Common myeloid progenitor, CD34-positive (primary cell): ENCODE measurements at regions not wholly inside any gene's neighbourhood (a gene's known extent, or its start where the extent isn't known, plus 50 kb on each side); places are given as distances from the start of the nearest gene placed in this dataset.
A peak's percentile ranks its signal among the peaks of the same experiment; 100 is the strongest.

Source experiments
- CTCF ChIA-PET: fragments of 350-600 bp; sonication (Branson Sonifier 250); formaldehyde crosslinking; loops from one replicate; lab custom pipeline; 2021; ENCODE audit warnings: antibody characterized with exemption; lab: Charles Lee
- POLR2A ChIA-PET: fragments of 350-600 bp; sonication (Branson Sonifier 250); formaldehyde crosslinking; loops from one replicate; lab custom pipeline; 2021; ENCODE audit warnings: antibody characterized with exemption; lab: Charles Lee
- DNase-seq, 3 donors: peaks; one replicate each; pipeline versions ENCODE4 v3.0.0 to v3.0.0-alpha.2; 2013
- H3K27ac ChIP-seq, 2 experiments: 1 replicate in 1 of 2; 2 replicates in 1 of 2; pipeline ENCODE4 v1.7.0; 2013; ENCODE audit warnings: inconsistent platforms in 2 of 2, low read length in 2 of 2, mild to moderate bottlenecking in 2 of 2, low read depth in 1 of 2, moderate library complexity in 1 of 2; ENCODE audit not compliant: severe bottlenecking in 2 of 2, insufficient read depth in 1 of 2, poor library complexity in 1 of 2
- H3K27me3 ChIP-seq, 5 experiments: replicated peaks in 2 of 5; 1 replicate in 3 of 5; 2 replicates in 2 of 5; pipeline versions ENCODE4 v1.6.1 to v1.7.0; 2013; ENCODE audit warnings: low read length in 4 of 5, mild to moderate bottlenecking in 2 of 5, moderate library complexity in 2 of 5, inconsistent platforms in 1 of 5; ENCODE audit not compliant: insufficient read depth in 5 of 5, control insufficient read depth in 4 of 5
- H3K36me3 ChIP-seq, 4 experiments: 1 replicate in 2 of 4; 2 replicates in 2 of 4; pipeline versions ENCODE4 v1.6.1 to v1.7.0; 2013; ENCODE audit warnings: low read length in 3 of 4, control low read depth in 1 of 4, mild to moderate bottlenecking in 1 of 4; ENCODE audit not compliant: control insufficient read depth in 4 of 4, insufficient read depth in 4 of 4
- H3K4me1 ChIP-seq, 4 experiments: 1 replicate in 3 of 4; 2 replicates in 1 of 4; pipeline versions ENCODE4 v1.6.1 to v1.7.1; 2013; ENCODE audit warnings: low read length in 3 of 4, mild to moderate bottlenecking in 3 of 4, control low read depth in 1 of 4, inconsistent platforms in 1 of 4, moderate library complexity in 1 of 4; ENCODE audit not compliant: control insufficient read depth in 4 of 4, insufficient read depth in 4 of 4; ENCODE audit errors: control extremely low read depth in 1 of 4
- H3K4me3 ChIP-seq, 7 experiments: 1 replicate in 4 of 7; 2 replicates in 3 of 7; pipeline versions ENCODE4 v1.5.1 to v1.7.0; 2013; ENCODE audit warnings: mild to moderate bottlenecking in 7 of 7, low read length in 6 of 7, moderate library complexity in 6 of 7, inconsistent platforms in 2 of 7, low read depth in 2 of 7, control low read depth in 1 of 7; ENCODE audit not compliant: insufficient read depth in 4 of 7, control insufficient read depth in 1 of 7; ENCODE audit errors: extremely low read depth in 1 of 7
- H3K9me3 ChIP-seq, 5 experiments: 1 replicate in 4 of 5; 2 replicates in 1 of 5; pipeline versions ENCODE4 v1.6.1 to v1.7.1; 2013; ENCODE audit warnings: low read length in 4 of 5, mild to moderate bottlenecking in 2 of 5, inconsistent platforms in 1 of 5, low read depth in 1 of 5, moderate library complexity in 1 of 5; ENCODE audit not compliant: control insufficient read depth in 4 of 5, insufficient read depth in 2 of 5; ENCODE audit errors: control extremely low read depth in 1 of 5
- WGBS: methylation state at CpG from one replicate; pipeline ENCODE4 v1.1.5; 2013; ENCODE audit not compliant: insufficient coverage; 5-methylcytosine and 5-hydroxymethylcytosine counted together

- WGBS = 100% methylated on average over 1 of the region's 3 CpGs
- CTCF ChIA-PET = no interaction called here
Observed at GRCh38 chr3:40908612-40909011, 290.7 kb upstream of the CTNNB1 start.

GRCh38 chr3:40911264-40911663 is 288.0 kb upstream of the CTNNB1 start:
- Histone ChIP-seq H3K9me3 (no peaks in the 10 kb centered on the region), H3K4me1 (no peaks in the 10 kb centered on the region), H3K36me3 (no peaks in the 10 kb centered on the region), H3K27me3 (no peaks in the 10 kb centered on the region), H3K4me3 (no peak overlapping the region), H3K27ac (no peak overlapping the region)
- ChIA-PET POLR2A (no interaction called here), CTCF (interaction anchor here (0.9 to 1.5 kb wide), 2 partner anchors 18 to 71 kb away, joined by 3 to 4 read pairs; no protein-coding TSS in a partner anchor)
- 83% methylated on average over 1 of the region's 2 CpGs for WGBS
- peak; percentile 5 to 30 (median 26) for DNase-seq

More at GRCh38 chr3:40908612-40909011, 290.7 kb upstream of the CTNNB1 start:
- POLR2A ChIA-PET = no interaction called here
- H3K27me3 ChIP-seq = no peaks in the 10 kb centered on the region
- no peak for DNase-seq
- no peaks in the 10 kb centered on the region for H3K9me3 ChIP-seq
- no peak overlapping the region for H3K4me3 ChIP-seq
- no peaks in the 10 kb centered on the region for H3K36me3 ChIP-seq
- H3K27ac ChIP-seq = no peak overlapping the region
- H3K4me1 ChIP-seq = no peaks in the 10 kb centered on the region

GRCh38 chr3:40911928-40912327 is 287.4 kb upstream of the CTNNB1 start:
- Histone ChIP-seq H3K9me3 (no peaks in the 10 kb centered on the region), H3K4me1 (no peaks in the 10 kb centered on the region), H3K4me3 (no peak overlapping the region), H3K27me3 (no peaks in the 10 kb centered on the region), H3K27ac (no peak overlapping the region), H3K36me3 (no peaks in the 10 kb centered on the region)
- POLR2A ChIA-PET = interaction anchor here (0.7 kb wide), 1 partner anchor 64 kb away, joined by 3 read pairs; no protein-coding TSS in a partner anchor
- WGBS = no CpG with 5 or more reads among the region's 1 CpG
- DNase-seq = no peak
- CTCF ChIA-PET = interaction anchor here (0.9 to 1.5 kb wide), 2 partner anchors 17 to 71 kb away, joined by 3 to 4 read pairs; no protein-coding TSS in a partner anchor

- H3K27me3 ChIP-seq = no peaks in the 10 kb centered on the region
- no peaks in the 10 kb centered on the region for H3K9me3 ChIP-seq
- H3K36me3 ChIP-seq = no peaks in the 10 kb centered on the region
- POLR2A ChIA-PET = interaction anchor here (0.7 kb wide), 1 partner anchor 63 kb away, joined by 3 read pairs; no protein-coding TSS in a partner anchor
- no peak for DNase-seq
- 100% methylated on average over 3 of the region's 4 CpGs for WGBS
- H3K4me3 ChIP-seq = no peak overlapping the region
- no peak overlapping the region for H3K27ac ChIP-seq
- no peaks in the 10 kb centered on the region for H3K4me1 ChIP-seq
- CTCF ChIA-PET = interaction anchor here (1.5 kb wide), 1 partner anchor 17 kb away, joined by 4 read pairs; no protein-coding TSS in a partner anchor
Observed at GRCh38 chr3:40912461-40912860, 286.8 kb upstream of the CTNNB1 start.

GRCh38 chr3:40913192-40913591 is 286.1 kb upstream of the CTNNB1 start:
- ChIA-PET POLR2A (no interaction called here), CTCF (no interaction called here)
- no peak overlapping the region for H3K4me3 ChIP-seq
- no peaks in the 10 kb centered on the region for H3K4me1 ChIP-seq
- no peak overlapping the region for H3K27ac ChIP-seq
- H3K36me3 ChIP-seq = no peaks in the 10 kb centered on the region
- no peaks in the 10 kb centered on the region for H3K27me3 ChIP-seq
- no peak for DNase-seq
- 86% methylated on average over 3 of the region's 4 CpGs for WGBS
- no peaks in the 10 kb centered on the region for H3K9me3 ChIP-seq

GRCh38 chr3:40913641-40914040 is 285.7 kb upstream of the CTNNB1 start:
- Histone ChIP-seq H3K27me3 (no peaks in the 10 kb centered on the region), H3K36me3 (no peaks in the 10 kb centered on the region), H3K27ac (no peak overlapping the region), H3K9me3 (no peaks in the 10 kb centered on the region), H3K4me3 (no peak overlapping the region), H3K4me1 (no peaks in the 10 kb centered on the region)
- 100% methylated on average over 2 of the region's 2 CpGs for WGBS
- DNase-seq = no peak
- CTCF ChIA-PET = no interaction called here
- POLR2A ChIA-PET = no interaction called here

- CTCF ChIA-PET = no interaction called here
- no peaks in the 10 kb centered on the region for H3K4me1 ChIP-seq
- no CpG with 5 or more reads among the region's 2 CpGs for WGBS
- H3K27ac ChIP-seq = no peak overlapping the region
- no peaks in the 10 kb centered on the region for H3K36me3 ChIP-seq
- no peaks in the 10 kb centered on the region for H3K27me3 ChIP-seq
- H3K4me3 ChIP-seq = no peak overlapping the region
- POLR2A ChIA-PET = interaction anchor here (0.5 kb wide), 1 partner anchor 324 kb away, joined by 3 read pairs; no protein-coding TSS in a partner anchor
- H3K9me3 ChIP-seq = no peaks in the 10 kb centered on the region
- no peak for DNase-seq
Observed at GRCh38 chr3:40914475-40914874, 284.8 kb upstream of the CTNNB1 start.
